HS-27A (cell line): ENCODE measurements at regions not wholly inside any gene's neighbourhood (a gene's known extent, or its start where the extent isn't known, plus 50 kb on each side); places are given as distances from the start of the nearest gene placed in this dataset.
"Not testable (repeated sequence)": the region's sequence is repeated elsewhere in the genome, so short reads cannot be mapped to it uniquely, and the experiment has no call there.

ENCODE experiments used
- DNase-seq: peaks from one replicate; pipeline ENCODE4 v3.0.0-alpha.2; 2012; ENCODE audit warnings: low read depth, missing footprints

DNA sequence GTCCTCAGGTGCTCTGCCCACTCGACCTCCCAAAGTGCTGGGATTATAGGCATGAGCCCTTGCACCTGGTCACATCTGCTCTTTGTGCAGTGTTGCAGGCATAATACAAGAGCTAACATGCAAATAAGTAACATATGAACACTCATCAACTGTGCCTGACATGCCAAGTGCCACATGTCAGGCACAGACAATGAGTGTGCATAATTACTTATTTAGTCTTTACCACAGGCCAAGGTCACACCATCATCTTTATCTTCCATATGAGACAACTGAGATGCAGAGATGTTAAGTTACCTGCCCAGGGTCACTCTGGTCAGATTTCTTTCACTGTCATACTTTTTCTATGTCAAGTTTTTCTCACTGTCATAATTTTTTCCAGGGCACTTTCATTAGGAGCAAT lies 126.1 kb downstream of the PPIAL4G start:
- no peak for DNase-seq

DNA sequence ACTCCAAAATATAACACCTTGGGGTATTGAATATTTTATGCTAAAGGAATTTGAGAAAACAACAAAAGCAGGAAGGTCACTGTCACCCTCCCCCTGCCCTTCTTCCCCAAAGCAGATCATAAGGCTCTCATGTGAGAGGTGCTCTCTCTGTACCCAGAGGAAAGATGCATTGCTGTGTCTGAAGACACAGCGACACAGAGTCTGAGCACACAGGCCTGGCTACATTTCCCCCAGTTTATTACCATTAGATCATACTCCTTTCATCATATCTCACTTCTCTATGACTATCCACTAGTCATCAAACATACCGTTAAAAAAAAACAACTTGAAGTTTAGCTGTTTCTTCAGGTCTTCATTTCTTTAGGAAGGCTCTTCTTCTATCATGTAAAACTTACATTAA lies 127.1 kb downstream of the PPIAL4G start:
- DNase-seq, result no peak

DNA sequence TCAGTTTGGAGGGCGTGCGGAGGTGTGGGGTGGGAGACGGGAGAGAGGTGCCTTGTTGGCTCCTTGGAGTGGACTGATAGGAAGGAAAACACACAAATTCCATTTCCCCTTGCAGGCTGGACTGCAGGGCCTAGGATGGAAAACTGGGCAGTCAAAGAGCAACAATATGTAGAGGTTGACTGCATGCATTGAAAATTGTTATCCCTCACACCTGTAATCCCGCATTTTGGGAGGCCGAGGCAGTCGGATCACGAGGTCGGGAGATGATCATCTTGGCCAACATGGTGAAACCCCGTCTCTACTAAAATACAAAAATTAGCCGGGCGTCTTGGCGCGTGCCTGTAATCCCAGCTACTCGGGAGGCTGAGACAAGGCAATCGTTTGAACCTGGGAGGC lies 128.2 kb downstream of the PPIAL4G start:
- no peak for DNase-seq

DNA sequence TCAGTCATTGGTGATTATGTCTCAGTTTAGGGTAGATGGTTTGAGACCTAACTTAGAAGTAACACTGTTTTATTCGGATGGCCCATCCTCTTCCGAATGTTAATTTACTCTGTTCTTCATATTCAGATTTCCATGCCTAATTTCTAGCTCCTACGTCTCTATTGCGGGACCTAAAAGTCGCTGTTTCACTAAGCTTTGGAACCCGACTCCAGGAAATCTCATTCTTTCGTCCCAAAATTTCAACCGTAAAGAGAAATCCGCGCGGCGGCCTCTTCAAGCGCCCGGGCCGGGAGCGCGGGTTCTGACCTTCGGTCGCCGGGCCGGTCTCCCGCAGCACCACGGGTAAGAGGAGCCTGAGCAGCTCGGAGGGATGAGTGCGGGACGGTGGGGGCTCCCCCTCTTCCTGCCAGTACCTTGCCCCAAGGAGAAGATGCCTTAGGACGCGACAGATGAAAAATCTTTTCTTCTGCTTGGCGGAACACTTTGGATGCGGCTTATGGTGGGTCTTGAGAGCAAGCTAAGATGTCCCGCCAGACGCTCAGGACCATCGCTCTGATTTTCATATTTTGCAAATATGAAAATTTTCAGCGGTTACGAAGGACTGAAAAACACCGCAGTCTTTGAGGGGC lies 128.7 kb downstream of the PPIAL4G start:
- no peak for DNase-seq

DNA sequence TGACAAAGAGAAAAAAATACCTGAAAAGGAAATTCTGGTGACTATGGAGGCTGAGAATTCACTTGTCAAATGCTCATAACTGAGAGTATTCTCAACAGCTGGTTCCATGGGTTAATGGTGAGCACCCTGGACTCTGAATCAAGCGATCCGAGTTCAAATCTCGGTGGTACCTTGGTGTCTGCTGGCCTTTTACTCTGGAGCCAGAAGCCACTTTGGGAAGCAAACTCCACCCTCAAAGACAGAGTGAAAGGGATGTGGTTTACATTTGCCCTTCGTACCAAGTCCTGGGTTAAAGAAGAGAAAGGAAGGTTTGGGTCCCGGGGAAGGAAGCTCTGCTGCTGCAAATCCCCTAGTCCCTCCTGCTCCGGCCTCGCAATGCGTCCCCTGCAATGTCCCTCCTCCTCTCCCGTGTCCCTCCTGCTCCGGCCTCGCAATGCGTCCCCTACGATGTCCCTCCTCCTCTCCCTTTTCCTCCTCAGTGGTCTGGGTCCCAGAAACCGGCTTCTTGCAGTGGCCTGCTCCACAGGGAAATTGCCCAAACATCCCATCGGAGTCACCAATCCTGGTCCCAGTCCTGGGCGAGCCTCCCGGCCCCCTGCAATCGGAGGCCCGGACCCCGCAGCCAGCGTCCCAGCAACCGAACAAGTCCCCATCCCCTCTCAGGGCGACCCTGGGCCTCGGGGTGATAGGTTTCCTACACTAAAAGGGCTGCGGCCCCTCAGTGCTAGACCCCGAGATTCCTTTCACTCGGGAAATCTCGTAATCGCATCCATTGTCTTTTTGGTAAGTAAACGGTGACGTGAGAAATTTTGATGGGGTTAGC lies 129.4 kb downstream of the PPIAL4G start:
- no peak for DNase-seq

DNA sequence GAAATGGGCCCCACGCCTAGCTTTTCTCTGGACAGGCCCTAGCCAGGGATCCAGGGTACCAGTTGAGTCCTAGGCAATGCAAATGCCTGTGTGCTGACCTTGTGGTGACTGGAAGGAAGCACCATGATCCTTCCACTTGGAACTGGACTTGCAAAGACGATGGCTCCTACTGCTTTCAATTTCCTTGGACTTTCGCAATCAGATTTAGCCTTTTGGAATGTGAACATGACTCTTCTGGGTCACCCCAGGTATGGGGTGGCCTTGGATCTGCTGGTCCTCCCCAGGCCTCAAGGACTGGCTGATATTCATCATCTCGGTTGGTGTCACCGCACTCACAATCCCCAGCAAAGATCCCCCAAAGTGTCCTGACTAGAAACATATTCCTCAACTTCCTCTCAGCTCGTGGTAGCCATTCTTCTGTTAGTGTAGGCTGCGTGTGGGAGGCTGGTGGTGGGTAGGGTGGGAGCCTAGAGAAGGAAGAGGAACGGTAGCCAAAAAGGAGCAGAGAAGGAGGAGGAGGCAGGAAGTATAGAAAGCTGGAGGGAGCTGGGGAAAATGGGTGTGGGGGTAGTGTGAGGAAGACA lies 130.5 kb downstream of the PPIAL4G start:
- no peak for DNase-seq

DNA sequence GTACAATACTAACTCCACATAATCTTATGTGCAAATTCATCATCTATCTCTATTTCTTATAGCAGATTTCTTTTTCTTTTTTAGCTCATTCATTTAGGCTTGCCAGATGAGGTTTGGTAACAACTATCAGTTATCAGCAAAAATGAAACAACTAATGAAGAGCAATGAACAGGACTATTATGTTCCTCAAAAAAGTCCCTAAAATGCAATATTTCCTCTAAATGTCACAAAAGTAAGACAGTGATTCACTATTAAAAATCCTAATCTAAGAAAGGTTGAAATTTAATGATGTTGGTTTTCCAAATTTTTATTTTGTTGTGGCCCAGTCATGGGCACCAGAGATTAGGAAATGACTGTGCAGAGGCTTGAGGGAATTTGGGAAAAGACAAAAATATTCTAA lies 135.3 kb downstream of the PPIAL4G start:
- DNase-seq, result no peak

DNA sequence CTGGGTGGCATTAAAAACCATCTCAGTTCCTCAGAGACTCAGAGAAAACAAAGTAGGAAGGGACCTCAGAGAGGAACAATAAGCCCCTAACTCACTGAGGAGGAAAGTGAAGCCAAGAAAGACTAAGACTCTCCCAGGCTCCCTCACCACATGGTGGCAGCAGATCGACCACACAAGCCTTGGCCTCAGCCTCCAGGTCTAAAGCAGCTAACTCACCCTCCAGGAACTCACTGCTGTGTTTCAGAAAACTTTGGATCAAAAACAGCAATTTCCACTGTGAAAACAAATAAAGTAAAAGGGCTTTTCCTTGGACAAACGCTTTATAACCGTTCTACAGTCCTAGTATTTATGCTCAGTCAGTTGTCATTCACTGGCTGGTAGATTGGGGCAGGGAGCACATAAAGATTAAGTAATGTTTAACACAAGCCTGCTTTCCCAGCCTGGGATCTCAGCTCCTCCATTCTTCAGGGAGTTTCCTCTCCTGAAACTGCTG lies 137.4 kb downstream of the PPIAL4G start:
- DNase-seq, result not testable (repeated sequence)

DNA sequence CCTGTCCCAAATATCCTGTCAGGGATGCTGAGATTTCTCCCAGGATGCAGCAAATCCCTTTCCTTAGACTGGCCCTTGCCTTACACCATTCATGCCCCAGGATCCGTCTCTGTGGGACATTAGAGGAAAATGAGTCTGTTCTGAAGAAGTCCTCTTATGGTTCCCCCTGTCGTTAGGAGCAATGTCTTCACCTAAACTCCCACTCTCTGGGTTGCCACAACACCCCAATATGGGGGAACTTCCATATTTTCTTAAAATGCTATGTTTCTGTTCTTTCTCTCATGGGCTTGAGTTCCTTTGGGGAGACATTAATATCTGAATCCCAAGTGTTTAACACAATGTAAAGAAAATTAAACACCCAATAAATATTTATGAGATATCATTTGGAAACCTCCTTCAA lies 138.5 kb downstream of the PPIAL4G start:
- DNase-seq, result not testable (repeated sequence)

DNA sequence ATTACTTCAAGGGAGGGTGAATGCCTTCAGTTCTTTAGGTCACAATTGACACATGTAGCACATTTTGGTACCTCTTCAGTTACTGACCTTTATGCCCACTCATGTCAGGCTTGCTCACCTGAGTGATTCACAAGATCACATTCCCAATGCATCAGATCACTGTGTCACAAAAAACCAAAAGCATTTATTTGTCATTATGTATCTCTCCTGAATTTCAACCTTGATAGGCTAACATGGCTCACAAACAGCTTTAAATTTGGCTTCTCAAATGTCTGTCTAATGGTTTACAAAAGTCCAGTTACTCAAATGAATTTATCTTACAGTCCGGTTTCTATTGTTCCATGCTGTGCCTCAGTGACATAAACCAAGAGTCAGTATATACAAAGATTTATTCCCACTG lies 141.4 kb downstream of the PPIAL4G start:
- not testable (repeated sequence) for DNase-seq

DNA sequence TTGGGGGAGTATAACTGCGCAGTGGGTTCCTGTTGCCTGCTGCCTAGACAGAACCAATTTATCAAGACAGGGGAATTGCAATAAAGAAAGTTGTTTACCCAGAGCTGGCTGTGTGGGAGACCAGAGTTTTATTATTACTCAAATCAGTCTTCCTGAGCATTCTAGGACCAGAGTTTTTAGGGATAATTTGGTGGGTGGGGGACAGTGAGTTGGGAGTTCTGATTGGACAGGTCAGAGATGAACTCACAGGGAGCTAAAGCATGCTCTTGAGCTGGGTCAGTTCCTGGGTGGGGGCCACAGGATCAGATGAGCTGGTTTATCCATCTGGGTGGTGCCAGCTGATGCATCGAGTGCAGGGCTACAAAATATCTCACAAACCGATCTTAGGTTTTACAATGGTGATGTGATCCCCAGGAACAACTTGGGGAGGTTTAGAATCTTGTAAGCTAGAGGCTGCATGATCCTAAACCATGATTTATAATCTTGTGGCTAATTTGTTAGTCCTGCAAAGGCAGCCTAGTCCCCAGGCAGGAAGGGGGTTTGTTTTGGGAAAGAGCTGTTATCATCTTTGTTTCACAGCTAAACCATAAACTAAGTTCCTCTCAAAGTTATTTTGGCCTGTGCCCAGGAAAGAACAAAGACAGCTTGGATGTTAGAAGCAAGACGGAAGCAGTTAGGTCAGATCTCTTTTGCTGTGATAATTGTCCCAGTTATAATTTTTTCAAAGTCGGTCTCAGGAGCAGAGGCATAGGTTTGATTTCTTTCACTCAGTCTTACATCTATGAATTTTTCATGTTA lies 146.8 kb downstream of the PPIAL4G start:
- not testable (repeated sequence) for DNase-seq

DNA sequence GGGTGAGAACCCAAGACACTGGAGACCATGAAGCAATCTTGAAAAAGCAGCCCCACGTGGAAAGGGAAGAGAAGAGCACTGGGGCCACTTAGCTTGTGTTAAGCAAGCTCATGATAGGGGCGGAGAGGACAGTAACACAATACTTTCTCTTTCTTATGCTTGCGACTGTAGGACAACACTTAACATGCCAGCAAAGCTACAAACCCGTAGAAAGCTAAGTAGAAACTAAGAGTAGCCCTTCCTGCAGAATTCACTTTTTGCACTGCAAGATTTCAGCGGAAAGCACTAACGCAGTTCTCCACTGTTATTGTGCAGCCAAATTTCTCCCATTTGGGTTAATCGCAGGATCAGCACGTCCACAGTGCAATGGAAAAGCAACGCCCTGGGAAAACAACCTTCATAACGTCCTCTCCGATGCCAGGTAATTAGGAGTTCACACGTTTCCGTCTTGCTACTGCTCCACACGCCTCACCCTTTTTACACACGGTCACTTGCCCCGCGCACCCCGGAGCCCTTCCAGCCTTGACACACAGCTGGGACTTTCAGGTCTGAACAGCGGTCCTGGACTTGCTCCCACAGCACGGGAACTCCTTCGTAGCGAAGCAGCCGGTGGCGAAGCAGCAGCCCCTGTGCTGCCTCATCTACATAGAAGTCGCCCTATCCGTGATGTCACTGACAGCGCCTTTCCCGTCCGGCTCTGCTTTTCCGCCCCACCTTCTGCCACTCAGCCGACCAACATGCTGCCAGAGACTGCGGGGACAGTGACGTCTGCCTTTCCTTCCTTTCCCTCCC lies 148.6 kb downstream of the PPIAL4G start:
- DNase-seq, result peak; percentile 58

DNA sequence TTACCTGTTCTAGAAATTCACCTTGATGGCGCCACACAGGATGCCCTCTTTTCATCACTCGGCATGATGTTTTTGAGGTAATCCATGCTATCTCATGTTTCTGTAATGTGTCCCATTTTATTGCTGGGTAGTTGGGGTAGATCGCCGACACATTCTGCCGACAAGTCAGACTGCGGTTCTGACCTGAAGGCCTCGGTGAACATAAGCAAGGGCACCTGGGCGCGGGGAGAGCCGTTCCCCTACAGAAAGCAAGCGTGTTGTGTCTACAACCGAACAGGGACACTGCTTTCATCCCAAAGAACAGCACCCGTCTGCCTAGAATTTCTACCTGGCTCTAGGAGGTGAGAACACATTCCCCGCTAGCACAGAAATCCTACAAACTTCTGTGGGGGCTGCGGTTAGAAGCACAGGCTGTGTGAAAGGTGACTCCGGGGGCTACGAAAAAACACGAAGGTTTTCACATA lies 149.2 kb downstream of the PPIAL4G start:
- no peak for DNase-seq

DNA sequence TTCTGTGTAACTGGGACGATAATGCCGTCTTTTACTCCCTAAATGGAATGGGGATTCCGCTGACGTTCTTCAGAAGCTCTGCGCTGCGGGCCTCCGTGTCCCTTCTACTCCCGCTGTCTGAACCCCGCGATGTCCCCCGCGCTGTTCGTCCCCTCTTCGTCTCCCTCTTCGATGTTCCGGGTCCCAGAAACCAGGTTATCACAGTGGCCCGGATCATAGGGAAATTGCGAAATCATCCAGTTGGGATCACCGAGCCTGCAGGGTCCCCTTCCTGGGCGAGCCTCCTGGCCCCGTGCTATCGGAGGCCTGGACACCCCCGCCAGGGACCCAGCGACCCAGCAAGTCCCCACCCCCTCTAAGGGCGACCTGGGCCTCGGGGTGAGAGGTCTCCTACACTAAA lies 154.2 kb downstream of the PPIAL4G start:
- no peak for DNase-seq

DNA sequence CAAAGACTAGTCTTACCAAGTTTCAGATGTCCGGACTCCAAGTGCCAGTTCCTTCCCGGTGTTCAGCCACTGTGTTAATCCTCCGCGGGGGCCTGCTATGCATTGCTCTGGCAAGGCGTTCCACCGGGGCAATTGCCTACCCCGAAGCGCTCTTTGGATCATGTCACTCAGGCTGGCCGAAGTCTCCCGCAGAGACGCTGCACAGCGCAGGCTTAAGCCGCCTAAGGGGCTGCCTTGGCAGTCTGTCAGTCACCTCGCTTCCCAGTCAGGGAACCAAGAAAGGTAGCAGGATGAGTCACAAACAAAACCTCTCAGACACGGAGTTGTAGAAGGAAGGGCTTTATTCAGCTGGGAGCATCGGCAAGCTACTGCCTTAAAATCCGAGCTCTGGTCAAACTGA lies 158.1 kb downstream of the PPIAL4G start:
- not testable (repeated sequence) for DNase-seq

DNA sequence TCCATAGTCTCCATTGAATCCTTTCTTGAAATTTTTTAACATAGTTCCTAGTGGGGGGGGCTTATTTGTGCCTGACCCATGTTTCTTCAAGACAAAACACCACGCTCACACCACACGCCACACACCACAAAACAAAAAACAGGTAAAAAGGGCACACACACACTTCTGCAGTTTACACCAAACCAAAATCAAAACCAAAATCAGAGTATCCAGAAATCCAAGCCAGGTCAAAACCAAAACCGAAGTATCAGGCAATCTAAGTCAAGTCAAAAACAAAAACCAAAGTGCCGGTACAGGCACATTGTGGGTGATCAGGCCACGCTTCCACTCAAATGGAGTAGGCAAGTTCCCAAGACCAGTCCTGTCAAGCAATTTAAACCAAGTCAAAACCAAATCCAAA lies 158.6 kb downstream of the PPIAL4G start:
- not testable (repeated sequence) for DNase-seq

DNA sequence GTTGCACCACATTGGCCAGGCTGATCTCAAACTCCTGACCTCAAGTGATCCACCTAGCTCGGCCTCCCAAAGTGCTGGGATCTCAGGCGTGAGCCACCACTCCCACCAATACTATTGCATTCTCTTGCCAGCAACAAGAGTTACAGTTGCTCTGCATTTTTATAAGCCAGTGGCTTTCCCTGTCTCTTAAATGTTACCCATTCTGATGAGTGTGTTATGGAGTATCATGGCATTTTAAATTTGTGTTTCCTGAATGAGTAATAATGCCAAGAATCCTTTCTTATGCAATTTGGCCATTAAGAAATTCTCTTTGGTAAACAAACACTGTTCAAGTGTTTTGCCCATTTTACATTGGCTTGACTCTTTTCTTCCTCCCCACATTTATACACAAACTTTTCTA lies 163.0 kb downstream of the PPIAL4G start:
- not testable (repeated sequence) for DNase-seq

DNA sequence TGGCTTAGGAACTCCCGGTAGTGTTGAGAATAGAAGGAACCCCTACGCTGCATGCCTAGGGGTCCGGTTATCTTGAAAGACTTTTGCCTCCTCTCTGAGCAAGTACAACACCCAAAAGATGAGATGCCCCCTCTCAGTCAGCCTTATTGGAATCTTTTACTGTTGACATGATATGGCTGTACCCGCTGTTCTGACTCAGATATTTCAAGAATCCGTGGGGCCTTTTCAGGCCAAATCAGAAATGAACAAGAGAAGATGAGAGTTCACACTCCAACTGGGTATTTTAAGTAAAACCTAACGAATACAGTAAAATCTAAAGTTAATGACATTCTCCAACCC lies 164.2 kb downstream of the PPIAL4G start:
- no peak for DNase-seq

DNA sequence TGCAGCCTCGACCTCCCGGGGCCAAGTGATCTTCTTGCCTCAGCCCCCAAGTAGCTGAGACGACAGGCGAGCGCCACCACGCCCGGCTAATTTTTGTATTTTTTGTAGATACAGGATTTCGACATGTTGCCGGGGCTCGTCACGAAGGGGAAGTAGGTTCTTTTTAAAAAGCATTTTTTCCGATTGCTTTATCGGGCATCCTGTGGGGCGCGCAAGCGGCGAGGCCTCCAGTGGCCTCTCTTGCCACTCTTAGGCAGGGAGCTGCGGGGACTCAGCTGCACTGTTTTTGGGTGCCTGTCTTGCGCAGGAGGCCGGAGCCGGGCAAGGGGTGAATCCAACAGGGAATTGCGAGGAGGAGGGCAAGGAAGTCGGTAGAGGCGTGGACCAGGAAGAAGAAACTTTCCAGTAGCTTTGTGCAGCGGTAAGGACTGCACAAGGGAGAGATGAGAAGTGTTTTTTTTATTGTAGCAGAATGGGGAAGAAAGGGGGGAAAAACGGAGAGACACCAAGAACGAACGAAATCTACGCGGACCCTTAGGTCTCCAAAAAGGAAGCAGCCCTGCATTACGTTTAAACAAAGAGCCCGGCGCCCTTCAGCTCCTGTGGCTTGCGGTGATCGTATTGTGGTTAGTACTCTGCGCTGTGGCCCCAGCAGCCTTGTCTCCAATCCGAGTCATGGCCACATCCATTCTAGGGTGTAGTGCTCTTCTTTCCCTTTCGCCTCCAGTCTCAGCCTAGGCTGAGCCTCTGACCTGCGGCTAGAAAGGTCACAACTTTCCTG lies 164.8 kb downstream of the PPIAL4G start:
- DNase-seq, result no peak

DNA sequence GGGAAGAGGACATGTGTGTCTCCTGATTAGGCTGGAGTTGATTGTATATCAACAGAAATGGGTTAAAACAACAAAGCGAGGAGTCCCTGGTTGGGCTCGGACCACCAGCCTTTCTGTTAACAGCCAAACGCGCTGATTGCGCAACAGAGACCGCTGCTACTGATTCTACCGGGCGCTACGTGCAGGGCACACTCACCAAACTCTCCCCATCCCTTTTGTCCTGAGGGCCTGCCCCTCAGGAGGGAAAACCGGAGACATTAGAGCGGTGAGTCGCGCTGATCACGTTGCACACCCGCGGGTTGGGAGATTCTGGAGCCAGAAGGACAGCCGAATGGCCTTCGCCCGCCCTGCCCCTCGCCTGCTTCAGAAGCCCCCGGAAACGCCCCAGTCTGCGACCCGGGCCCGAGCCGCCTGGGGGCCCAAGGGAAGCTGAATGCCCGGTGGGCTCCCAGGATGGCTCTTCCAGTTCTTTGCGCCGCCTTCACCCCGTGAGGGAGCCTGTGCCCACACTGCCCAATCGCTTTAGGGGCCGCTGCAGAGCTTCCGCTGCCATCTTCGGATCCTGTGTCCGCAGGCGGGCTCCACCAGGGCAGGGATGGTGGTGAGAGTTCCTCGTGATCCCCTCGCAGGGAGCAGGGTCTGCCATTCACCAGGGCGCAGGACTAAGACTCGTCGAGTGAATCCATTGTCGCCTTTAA lies 165.4 kb upstream of the NBPF11 start:
- DNase-seq, result no peak
